22Rv1 (cell line): ENCODE measurements at regions not wholly inside any gene's neighbourhood (a gene's known extent, or its start where the extent isn't known, plus 50 kb on each side); places are given as distances from the start of the nearest gene placed in this dataset.

ENCODE experiments used
- H3K27ac ChIP-seq: fragments of 450-650 bp; 2 replicates; pipeline ENCODE4 v1.5.1; 2017
- CTCF ChIP-seq: fragments of 450-650 bp; IDR thresholded peaks from 2 replicates; pipeline ENCODE4 v1.5.1; 2017; ENCODE audit warnings: mild to moderate bottlenecking
- ZFX ChIP-seq: fragments of 450-650 bp; IDR thresholded peaks from 2 replicates; pipeline ENCODE4 v1.6.1; 2017; ENCODE audit warnings: antibody characterized with exemption, borderline replicate concordance

GRCh38 chr11:26202754-26203153 is 129.2 kb upstream of the ANO3 start:
- no peak for TF ChIP-seq ZFX
- no peak for TF ChIP-seq CTCF
- no peak overlapping the region for H3K27ac ChIP-seq

GRCh38 chr11:26204101-26204500 is 127.8 kb upstream of the ANO3 start:
- no peak overlapping the region for H3K27ac ChIP-seq
- no peak for TF ChIP-seq ZFX
- TF ChIP-seq CTCF = no peak

GRCh38 chr11:26204839-26205238 is 127.1 kb upstream of the ANO3 start:
- TF ChIP-seq CTCF (no peak), ZFX (no peak)
- no peak overlapping the region for H3K27ac ChIP-seq

GRCh38 chr11:26219183-26220117 is 112.5 kb upstream of the ANO3 start:
- peak overlapping the region; percentile 70 for H3K27ac ChIP-seq
- TF ChIP-seq ZFX (no peak), CTCF (no peak)

GRCh38 chr11:26225646-26226045 is 106.3 kb upstream of the ANO3 start:
- no peak for TF ChIP-seq ZFX
- no peak for TF ChIP-seq CTCF
- no peak overlapping the region for H3K27ac ChIP-seq

- H3K27ac ChIP-seq = no peak overlapping the region
- TF ChIP-seq ZFX (no peak), CTCF (peak; percentile 58)
These were observed 104.6 kb upstream of the ANO3 start for GRCh38 chr11:26227301-26227746.

- no peak overlapping the region for H3K27ac ChIP-seq
- TF ChIP-seq CTCF = no peak
- no peak for TF ChIP-seq ZFX
These were observed 103.9 kb upstream of the ANO3 start for GRCh38 chr11:26227883-26228502.
